GM19397 (cell line): ENCODE measurements at regions not wholly inside any gene's neighbourhood (a gene's known extent, or its start where the extent isn't known, plus 50 kb on each side); places are given as distances from the start of the nearest gene placed in this dataset.

ENCODE experiments used
- ATAC-seq: cut with Tn5 transposase; IDR thresholded peaks from one replicate; pipeline ENCODE4 v1.9.1; 2021; ENCODE audit warnings: mild to moderate bottlenecking, moderate library complexity; ENCODE audit not compliant: unreplicated experiment

- no peak for ATAC-seq
These were observed 439.2 kb downstream of the SETBP1 start for GRCh38 chr18:45119876-45120275.

GRCh38 chr18:45121146-45121545 lies 440.5 kb downstream of the SETBP1 start:
- ATAC-seq: no peak

- ATAC-seq: no peak
These were observed 441.8 kb downstream of the SETBP1 start for GRCh38 chr18:45122506-45122905.

GRCh38 chr18:45127405-45127804 lies 446.7 kb downstream of the SETBP1 start:
- no peak for ATAC-seq

- no peak for ATAC-seq
These were observed 452.6 kb downstream of the SETBP1 start for GRCh38 chr18:45133276-45133675.

- no peak for ATAC-seq
These were observed 455.8 kb downstream of the SETBP1 start for GRCh38 chr18:45136381-45137086.

- no peak for ATAC-seq
These were observed 456.4 kb downstream of the SETBP1 start for GRCh38 chr18:45137087-45137419.

- no peak for ATAC-seq
These were observed 458.8 kb downstream of the SETBP1 start for GRCh38 chr18:45139478-45139877.

GRCh38 chr18:45142868-45143267 lies 462.2 kb downstream of the SETBP1 start:
- ATAC-seq: no peak

- ATAC-seq: no peak
These were observed 465.6 kb upstream of the SLC14A2 start for GRCh38 chr18:45149712-45150111.

GRCh38 chr18:45151645-45152044 lies 463.6 kb upstream of the SLC14A2 start:
- no peak for ATAC-seq

GRCh38 chr18:45155526-45155925 lies 459.8 kb upstream of the SLC14A2 start:
- ATAC-seq: no peak

GRCh38 chr18:45156946-45157345 lies 458.3 kb upstream of the SLC14A2 start:
- no peak for ATAC-seq

- ATAC-seq: no peak
These were observed 457.7 kb upstream of the SLC14A2 start for GRCh38 chr18:45157576-45157975.

GRCh38 chr18:45161850-45162249 lies 453.4 kb upstream of the SLC14A2 start:
- ATAC-seq: peak; percentile 81

- ATAC-seq: no peak
These were observed 451.4 kb upstream of the SLC14A2 start for GRCh38 chr18:45163871-45164270.

- no peak for ATAC-seq
These were observed 450.7 kb upstream of the SLC14A2 start for GRCh38 chr18:45164551-45164950.

GRCh38 chr18:45165176-45165713 lies 450.0 kb upstream of the SLC14A2 start:
- ATAC-seq: no peak

GRCh38 chr18:45165871-45166270 lies 449.4 kb upstream of the SLC14A2 start:
- no peak for ATAC-seq

GRCh38 chr18:45166341-45166835 lies 448.9 kb upstream of the SLC14A2 start:
- ATAC-seq: no peak

- no peak for ATAC-seq
These were observed 448.3 kb upstream of the SLC14A2 start for GRCh38 chr18:45166836-45167551.

- no peak for ATAC-seq
These were observed 447.5 kb upstream of the SLC14A2 start for GRCh38 chr18:45167631-45168280.
